ENCODE measurements at regions not wholly inside any gene's neighbourhood (a gene's known extent, or its start where the extent isn't known, plus 50 kb on each side); places are given as distances from the start of the nearest gene placed in this dataset.
"Not testable (repeated sequence)": the region's sequence is repeated elsewhere in the genome, so short reads cannot be mapped to it uniquely, and the experiment has no call there.

- not testable (repeated sequence) for TF ChIP-seq POLR2A, CTCF (IDR thresholded peaks at IDR 0.05)
These were observed 4460.1 kb upstream of the OR11H1 start for GRCh38 chr22:11067937-11068336.

Measured in lower leg skin (tissue), 3 donors.